Spleen (tissue), 11 donors: ENCODE measurements at regions not wholly inside any gene's neighbourhood (a gene's known extent, or its start where the extent isn't known, plus 50 kb on each side); places are given as distances from the start of the nearest gene placed in this dataset.

Source experiments
- DNase-seq: peaks from one replicate; pipeline ENCODE4 v3.0.0-alpha.2; 2020
- H3K27ac ChIP-seq, 8 donors: fragments of 200-600 bp; sonication (generic) in 7 of 8; 1 replicate in 4 of 8; 2 replicates in 4 of 8; pipeline versions ENCODE4 v1.5.0 to v1.8.0; 2016 to 2021; ENCODE audit warnings: inconsistent platforms in 4 of 8, mild to moderate bottlenecking in 4 of 8, moderate library complexity in 1 of 8
- H3K27me3 ChIP-seq, 7 donors: fragments of 200-600 bp; sonication (generic) in 6 of 7; replicated peaks in 1 of 7; 1 replicate in 4 of 7; 2 replicates in 3 of 7; pipeline versions ENCODE4 v1.5.0 to v1.8.0; 2016 to 2021; ENCODE audit warnings: inconsistent platforms in 3 of 7, mild to moderate bottlenecking in 1 of 7
- H3K36me3 ChIP-seq, 6 donors: fragments of 200-600 bp; sonication (generic) in 5 of 6; 1 replicate in 4 of 6; 2 replicates in 2 of 6; pipeline versions ENCODE4 v1.5.0 to v1.8.0; 2016 to 2021; ENCODE audit warnings: inconsistent platforms in 2 of 6
- H3K4me1 ChIP-seq, 6 donors: fragments of 200-600 bp; sonication (generic) in 5 of 6; 1 replicate in 3 of 6; 2 replicates in 3 of 6; pipeline versions ENCODE4 v1.5.0 to v1.8.0; 2016 to 2021; ENCODE audit warnings: inconsistent platforms in 3 of 6
- H3K4me3 ChIP-seq, 8 donors: fragments of 200-600 bp; sonication (generic) in 7 of 8; 1 replicate in 4 of 8; 2 replicates in 4 of 8; pipeline versions ENCODE4 v1.5.0 to v1.8.0; 2016 to 2021; ENCODE audit warnings: inconsistent platforms in 4 of 8, mild to moderate bottlenecking in 4 of 8, moderate library complexity in 2 of 8
- H3K9me3 ChIP-seq, 8 donors: fragments of 200-600 bp; sonication (generic) in 7 of 8; 1 replicate in 4 of 8; 2 replicates in 4 of 8; pipeline versions ENCODE4 v1.5.0 to v1.8.0; 2016 to 2021; ENCODE audit warnings: inconsistent platforms in 4 of 8
- CTCF ChIP-seq, 11 experiments: fragments of 200-600 bp in 7 of 11; fragments of 450-650 bp in 4 of 11; sonication (generic) in 4 of 11; IDR thresholded peaks in 8 of 11; conservative IDR thresholded peaks in 3 of 11; 1 replicate in 7 of 11; 2 replicates in 4 of 11; pipeline versions ENCODE4 v1.4.0 to v1.8.0; 2016 to 2021; ENCODE audit warnings: antibody characterized with exemption in 11 of 11, inconsistent platforms in 4 of 11, mild to moderate bottlenecking in 1 of 11
- POLR2A ChIP-seq, 3 donors: fragments of 450-650 bp; IDR thresholded peaks; one replicate each; pipeline ENCODE4 v1.5.1; 2017; ENCODE audit warnings: antibody characterized with exemption in 3 of 3, mild to moderate bottlenecking in 1 of 3
- POLR2AphosphoS5 ChIP-seq, 3 donors: sonication (generic); formaldehyde crosslinking; IDR thresholded peaks; one replicate each; pipeline ENCODE4 v1.5.1; 2017; ENCODE audit warnings: antibody characterized with exemption in 3 of 3
- WGBS, 5 donors: extraction: QIAGEN DNeasy Blood & Tissue Kit in 3 of 5; methylation state at CpG; one replicate each; pipeline versions ENCODE4 v1.1.5 to v1.1.7; 2013 to 2018; 5-methylcytosine and 5-hydroxymethylcytosine counted together
- intact Hi-C: fragments of 100-400 bp; cut with DNase I; formaldehyde crosslinking; loops from one replicate; pipeline ENCODE4 v1.15.0; 2023; ENCODE audit warnings: low total_unique reads
- donor health status: healthy with polysubstance abuse.
- donor health status: DM: no; HTN: no; CAD: no; lungs with moderate emphysema.
- donor health status: DM: no; HTN: no; CAD: no.
- donor health status: Bipolar disorder and iron deficiency.
- donor health status: healthy.
- donor health status: DM: no; HTN: no; CAD: no.
- donor health status: DM: yes; HTN: yes; CAD: no.

DNA sequence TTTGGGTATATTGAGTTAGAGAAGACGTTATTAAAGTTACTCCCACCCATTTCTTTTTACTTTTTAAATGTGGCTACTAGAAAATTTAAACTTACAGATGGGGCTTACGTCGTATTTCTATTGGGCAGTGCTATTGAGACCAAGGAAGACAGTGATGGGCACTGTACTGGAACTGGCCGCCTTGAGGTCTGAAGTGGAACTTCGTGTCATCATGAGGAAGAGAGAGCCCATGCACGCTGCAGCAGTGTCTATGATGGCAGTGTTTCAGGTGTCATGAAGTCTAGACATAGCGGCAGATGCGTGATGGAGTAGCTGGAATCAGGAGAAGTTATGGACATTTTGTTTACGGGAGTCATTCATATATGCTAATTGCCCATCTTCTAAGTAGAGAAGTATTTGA lies 143.7 kb downstream of the LRRC70 start:
- no peak for DNase-seq
- peaks cover 0 to 4% (median 0%) of the 10 kb centered on the region in 7 donors for H3K27me3 ChIP-seq
- no peak overlapping the region for H3K27ac ChIP-seq
- H3K9me3 ChIP-seq: no peaks in the 10 kb centered on the region
- intact Hi-C loops: no loop called here
- TF ChIP-seq CTCF (IDR thresholded peaks at IDR 0.05 in 8 of 11, conservative IDR thresholded peaks at IDR 0.05 in 3 of 11): no peak
- no peak for TF ChIP-seq POLR2A (IDR thresholded peaks at IDR 0.05)
- no peak for TF ChIP-seq POLR2AphosphoS5 (IDR thresholded peaks at IDR 0.05)
- no peak overlapping the region for H3K4me3 ChIP-seq
- WGBS, 5 donors: 78 to 95% (median 87%) methylated on average over 9 of the region's 9 CpGs
- H3K36me3 ChIP-seq: no peaks in the 10 kb centered on the region
- H3K4me1 ChIP-seq: peaks cover 0 to 8% (median 4%) of the 10 kb centered on the region in 6 donors

GRCh38 chr5:62720031-62720441 lies 141.4 kb downstream of the LRRC70 start:
- Histone ChIP-seq H3K27ac (no peak overlapping the region), H3K9me3 (no peaks in the 10 kb centered on the region), H3K36me3 (no peaks in the 10 kb centered on the region), H3K4me1 (peaks cover 0 to 8% (median 4%) of the 10 kb centered on the region in 6 donors), H3K4me3 (no peak overlapping the region), H3K27me3 (peaks cover 0 to 4% (median 0%) of the 10 kb centered on the region in 7 donors)
- intact Hi-C loops: no loop called here
- WGBS, 5 donors: 17 to 30% (median 20%) methylated on average over 7 of the region's 7 CpGs
- TF ChIP-seq POLR2A (IDR thresholded peaks at IDR 0.05): no peak
- TF ChIP-seq POLR2AphosphoS5 (IDR thresholded peaks at IDR 0.05): peak in 1 of 3 donors; percentile 33
- TF ChIP-seq CTCF (IDR thresholded peaks at IDR 0.05 in 8 of 11, conservative IDR thresholded peaks at IDR 0.05 in 3 of 11): peak in 7 of 11 experiments; percentile 13 to 37 (median 28)
- DNase-seq: no peak

GRCh38 chr5:62719061-62719720 lies 140.6 kb downstream of the LRRC70 start:
- no peak for TF ChIP-seq POLR2AphosphoS5 (IDR thresholded peaks at IDR 0.05)
- no peak for TF ChIP-seq CTCF (IDR thresholded peaks at IDR 0.05 in 8 of 11, conservative IDR thresholded peaks at IDR 0.05 in 3 of 11)
- no peak for TF ChIP-seq POLR2A (IDR thresholded peaks at IDR 0.05)
- intact Hi-C loops: no loop called here
- H3K27ac ChIP-seq: no peak overlapping the region
- peaks cover 0 to 4% (median 0%) of the 10 kb centered on the region in 7 donors for H3K27me3 ChIP-seq
- H3K4me3 ChIP-seq: no peak overlapping the region
- H3K36me3 ChIP-seq: no peaks in the 10 kb centered on the region
- H3K4me1 ChIP-seq: peaks cover 0 to 8% (median 4%) of the 10 kb centered on the region in 6 donors
- H3K9me3 ChIP-seq: no peaks in the 10 kb centered on the region
- 82 to 92% (median 87%) methylated on average over 9 of the region's 9 CpGs for WGBS, 5 donors
- no peak for DNase-seq

- WGBS, 5 donors: 67 to 92% (median 86%) methylated on average over 2 of the region's 2 CpGs
- H3K27ac ChIP-seq: no peak overlapping the region
- intact Hi-C loops: no loop called here
- H3K36me3 ChIP-seq: no peaks in the 10 kb centered on the region
- no peaks in the 10 kb centered on the region for H3K9me3 ChIP-seq
- no peak for TF ChIP-seq POLR2A (IDR thresholded peaks at IDR 0.05)
- TF ChIP-seq POLR2AphosphoS5 (IDR thresholded peaks at IDR 0.05): no peak
- TF ChIP-seq CTCF (IDR thresholded peaks at IDR 0.05 in 8 of 11, conservative IDR thresholded peaks at IDR 0.05 in 3 of 11): no peak
- H3K4me1 ChIP-seq: peaks cover 0 to 8% (median 4%) of the 10 kb centered on the region in 6 donors
- no peak overlapping the region for H3K4me3 ChIP-seq
- H3K27me3 ChIP-seq: peaks cover 0 to 4% (median 0%) of the 10 kb centered on the region in 7 donors
- no peak for DNase-seq
These were observed 139.7 kb downstream of the LRRC70 start for GRCh38 chr5:62718324-62718723.
